Panc1 (cell line): ENCODE measurements at regions not wholly inside any gene's neighbourhood (a gene's known extent, or its start where the extent isn't known, plus 50 kb on each side); places are given as distances from the start of the nearest gene placed in this dataset.

Experiments
- POLR2AphosphoS5 ChIP-seq: IDR thresholded peaks from 2 replicates; pipeline ENCODE4 v1.6.1; 2012; ENCODE audit warnings: mild to moderate bottlenecking, low read depth, low read length, moderate library complexity
- SIN3A ChIP-seq: IDR thresholded peaks from 2 replicates; pipeline ENCODE4 v1.6.1; 2012; ENCODE audit warnings: low read depth, mild to moderate bottlenecking, low read length, moderate library complexity, borderline replicate concordance; ENCODE audit not compliant: insufficient read depth
- TCF7L2 ChIP-seq: IDR thresholded peaks from 2 replicates; pipeline ENCODE4 v1.6.1; 2011; ENCODE audit warnings: mild to moderate bottlenecking, low read depth, low read length, inconsistent platforms
- TF ChIP-seq, protein P1 (sequence below): fragments of 450-650 bp; IDR thresholded peaks from 2 replicates; pipeline ENCODE4 v1.5.1; 2017; ENCODE audit warnings: mild to moderate bottlenecking
- TF ChIP-seq, protein P2 (sequence below), 2 experiments: IDR thresholded peaks; 2 replicates each; pipeline ENCODE4 v1.6.1; 2011 to 2012; ENCODE audit warnings: low read depth in 2 of 2, control low read depth in 1 of 2, low read length in 1 of 2, mild to moderate bottlenecking in 1 of 2, moderate library complexity in 1 of 2; ENCODE audit not compliant: insufficient read depth in 1 of 2

DNA sequence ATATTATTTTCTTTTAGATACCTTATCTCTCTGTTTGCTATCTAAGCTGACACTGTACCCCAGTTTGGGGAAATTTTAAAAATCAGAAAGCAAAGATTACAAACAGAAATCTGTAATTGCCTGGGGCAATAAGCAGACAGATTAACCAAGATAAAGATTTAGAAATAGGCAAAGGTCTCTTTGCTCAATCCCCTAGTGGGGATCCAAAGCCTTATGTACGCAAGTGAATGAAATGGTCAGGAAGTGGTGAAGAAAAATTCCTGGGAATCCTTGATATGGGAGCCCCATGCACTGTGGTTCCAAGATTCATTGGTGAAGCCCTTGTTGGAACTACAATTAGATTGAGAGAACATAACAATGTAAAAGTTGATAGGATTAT is 139.5 kb upstream of the GUCY1A2 start:
- TF ChIP-seq, protein P1, sequence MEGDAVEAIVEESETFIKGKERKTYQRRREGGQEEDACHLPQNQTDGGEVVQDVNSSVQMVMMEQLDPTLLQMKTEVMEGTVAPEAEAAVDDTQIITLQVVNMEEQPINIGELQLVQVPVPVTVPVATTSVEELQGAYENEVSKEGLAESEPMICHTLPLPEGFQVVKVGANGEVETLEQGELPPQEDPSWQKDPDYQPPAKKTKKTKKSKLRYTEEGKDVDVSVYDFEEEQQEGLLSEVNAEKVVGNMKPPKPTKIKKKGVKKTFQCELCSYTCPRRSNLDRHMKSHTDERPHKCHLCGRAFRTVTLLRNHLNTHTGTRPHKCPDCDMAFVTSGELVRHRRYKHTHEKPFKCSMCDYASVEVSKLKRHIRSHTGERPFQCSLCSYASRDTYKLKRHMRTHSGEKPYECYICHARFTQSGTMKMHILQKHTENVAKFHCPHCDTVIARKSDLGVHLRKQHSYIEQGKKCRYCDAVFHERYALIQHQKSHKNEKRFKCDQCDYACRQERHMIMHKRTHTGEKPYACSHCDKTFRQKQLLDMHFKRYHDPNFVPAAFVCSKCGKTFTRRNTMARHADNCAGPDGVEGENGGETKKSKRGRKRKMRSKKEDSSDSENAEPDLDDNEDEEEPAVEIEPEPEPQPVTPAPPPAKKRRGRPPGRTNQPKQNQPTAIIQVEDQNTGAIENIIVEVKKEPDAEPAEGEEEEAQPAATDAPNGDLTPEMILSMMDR = no peak
- TF ChIP-seq POLR2AphosphoS5 (no peak), SIN3A (no peak), TCF7L2 (no peak)
- TF ChIP-seq, protein P2, sequence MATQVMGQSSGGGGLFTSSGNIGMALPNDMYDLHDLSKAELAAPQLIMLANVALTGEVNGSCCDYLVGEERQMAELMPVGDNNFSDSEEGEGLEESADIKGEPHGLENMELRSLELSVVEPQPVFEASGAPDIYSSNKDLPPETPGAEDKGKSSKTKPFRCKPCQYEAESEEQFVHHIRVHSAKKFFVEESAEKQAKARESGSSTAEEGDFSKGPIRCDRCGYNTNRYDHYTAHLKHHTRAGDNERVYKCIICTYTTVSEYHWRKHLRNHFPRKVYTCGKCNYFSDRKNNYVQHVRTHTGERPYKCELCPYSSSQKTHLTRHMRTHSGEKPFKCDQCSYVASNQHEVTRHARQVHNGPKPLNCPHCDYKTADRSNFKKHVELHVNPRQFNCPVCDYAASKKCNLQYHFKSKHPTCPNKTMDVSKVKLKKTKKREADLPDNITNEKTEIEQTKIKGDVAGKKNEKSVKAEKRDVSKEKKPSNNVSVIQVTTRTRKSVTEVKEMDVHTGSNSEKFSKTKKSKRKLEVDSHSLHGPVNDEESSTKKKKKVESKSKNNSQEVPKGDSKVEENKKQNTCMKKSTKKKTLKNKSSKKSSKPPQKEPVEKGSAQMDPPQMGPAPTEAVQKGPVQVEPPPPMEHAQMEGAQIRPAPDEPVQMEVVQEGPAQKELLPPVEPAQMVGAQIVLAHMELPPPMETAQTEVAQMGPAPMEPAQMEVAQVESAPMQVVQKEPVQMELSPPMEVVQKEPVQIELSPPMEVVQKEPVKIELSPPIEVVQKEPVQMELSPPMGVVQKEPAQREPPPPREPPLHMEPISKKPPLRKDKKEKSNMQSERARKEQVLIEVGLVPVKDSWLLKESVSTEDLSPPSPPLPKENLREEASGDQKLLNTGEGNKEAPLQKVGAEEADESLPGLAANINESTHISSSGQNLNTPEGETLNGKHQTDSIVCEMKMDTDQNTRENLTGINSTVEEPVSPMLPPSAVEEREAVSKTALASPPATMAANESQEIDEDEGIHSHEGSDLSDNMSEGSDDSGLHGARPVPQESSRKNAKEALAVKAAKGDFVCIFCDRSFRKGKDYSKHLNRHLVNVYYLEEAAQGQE (IDR thresholded peaks at IDR 0.05; ENCODE audit: insufficient read depth in 1 of 2, low read depth in 2 of 2, low read length in 1 of 2) = no peak
